OCI-LY1 (cell line): ENCODE measurements at regions not wholly inside any gene's neighbourhood (a gene's known extent, or its start where the extent isn't known, plus 50 kb on each side); places are given as distances from the start of the nearest gene placed in this dataset.

Source experiments
- EZH2 ChIP-seq: fragments of 200-600 bp; sonication (generic), shearing (Covaris generic); IDR thresholded peaks from 2 replicates; pipeline ENCODE4 v1.8.0; 2017; ENCODE audit warnings: borderline replicate concordance, mixed run types, mild to moderate bottlenecking, antibody characterized with exemption, low read length, moderate library complexity, mixed read lengths
- TF ChIP-seq, protein P1 (sequence below): fragments of 200-600 bp; sonication (generic), shearing (Covaris generic); IDR thresholded peaks from 2 replicates; pipeline ENCODE4 v1.5.1; 2017; ENCODE audit warnings: mild to moderate bottlenecking, antibody characterized with exemption, low read length, moderate library complexity, mixed read lengths

GRCh38 chr15:35833581-35833980 lies 287.6 kb upstream of the DPH6 start:
- TF ChIP-seq, protein P1, sequence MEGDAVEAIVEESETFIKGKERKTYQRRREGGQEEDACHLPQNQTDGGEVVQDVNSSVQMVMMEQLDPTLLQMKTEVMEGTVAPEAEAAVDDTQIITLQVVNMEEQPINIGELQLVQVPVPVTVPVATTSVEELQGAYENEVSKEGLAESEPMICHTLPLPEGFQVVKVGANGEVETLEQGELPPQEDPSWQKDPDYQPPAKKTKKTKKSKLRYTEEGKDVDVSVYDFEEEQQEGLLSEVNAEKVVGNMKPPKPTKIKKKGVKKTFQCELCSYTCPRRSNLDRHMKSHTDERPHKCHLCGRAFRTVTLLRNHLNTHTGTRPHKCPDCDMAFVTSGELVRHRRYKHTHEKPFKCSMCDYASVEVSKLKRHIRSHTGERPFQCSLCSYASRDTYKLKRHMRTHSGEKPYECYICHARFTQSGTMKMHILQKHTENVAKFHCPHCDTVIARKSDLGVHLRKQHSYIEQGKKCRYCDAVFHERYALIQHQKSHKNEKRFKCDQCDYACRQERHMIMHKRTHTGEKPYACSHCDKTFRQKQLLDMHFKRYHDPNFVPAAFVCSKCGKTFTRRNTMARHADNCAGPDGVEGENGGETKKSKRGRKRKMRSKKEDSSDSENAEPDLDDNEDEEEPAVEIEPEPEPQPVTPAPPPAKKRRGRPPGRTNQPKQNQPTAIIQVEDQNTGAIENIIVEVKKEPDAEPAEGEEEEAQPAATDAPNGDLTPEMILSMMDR: no peak
- no peak for TF ChIP-seq EZH2
